B cell (primary cell): ENCODE measurements at regions not wholly inside any gene's neighbourhood (a gene's known extent, or its start where the extent isn't known, plus 50 kb on each side); places are given as distances from the start of the nearest gene placed in this dataset.
A peak's percentile ranks its signal among the peaks of the same experiment; 100 is the strongest.

ENCODE experiments used
- ATAC-seq: fragments of 200-7000 bp; cut with Tn5 transposase; one replicate; pipeline ENCODE4 v1.10.0; 2021; ENCODE audit warnings: low read depth, mild to moderate bottlenecking, moderate number of reproducible peaks, moderate library complexity
- CTCF ChIA-PET: fragments of 350-600 bp; sonication (Branson Sonifier 250); formaldehyde crosslinking; loops from one replicate; lab custom pipeline; 2021; ENCODE audit warnings: antibody characterized with exemption, inconsistent platforms; lab: Charles Lee
- POLR2A ChIA-PET: fragments of 350-600 bp; sonication (Branson Sonifier 250); formaldehyde crosslinking; loops from one replicate; lab custom pipeline; 2021; ENCODE audit warnings: antibody characterized with exemption; lab: Charles Lee
- DNase-seq: peaks from one replicate; pipeline ENCODE4 v3.0.0; 2013
- H2AFZ ChIP-seq: 2 replicates; pipeline ENCODE4 v1.6.1; 2012; ENCODE audit warnings: mild to moderate bottlenecking, low read depth, low read length; ENCODE audit not compliant: insufficient read depth, poor library complexity, severe bottlenecking
- H3K27ac ChIP-seq, 2 donors: 1 replicate in 1 of 2; 2 replicates in 1 of 2; pipeline ENCODE4 v1.5.1; 2012 to 2013; ENCODE audit warnings: low read length in 2 of 2, mild to moderate bottlenecking in 2 of 2, moderate library complexity in 1 of 2
- H3K27me3 ChIP-seq, 4 experiments: fragments of 200-600 bp in 1 of 4; sonication (generic) in 1 of 4; replicated peaks in 1 of 4; 1 replicate in 2 of 4; 2 replicates in 2 of 4; pipeline versions ENCODE4 v1.6.1 to v1.7.0; 2013 to 2016; ENCODE audit warnings: low read length in 3 of 4, mild to moderate bottlenecking in 2 of 4, mixed read lengths in 1 of 4, moderate library complexity in 1 of 4; ENCODE audit not compliant: insufficient read depth in 4 of 4, control insufficient read depth in 3 of 4; ENCODE audit errors: control extremely low read depth in 1 of 4
- H3K36me3 ChIP-seq, 2 experiments: replicated peaks in 1 of 2; 1 replicate in 1 of 2; 2 replicates in 1 of 2; pipeline versions ENCODE4 v1.6.1 to v1.7.1; 2013; ENCODE audit warnings: low read length in 1 of 2; ENCODE audit not compliant: insufficient read depth in 2 of 2, control insufficient read depth in 1 of 2; ENCODE audit errors: control extremely low read depth in 1 of 2, extremely low read depth in 1 of 2
- H3K4me1 ChIP-seq, 2 donors: fragments of 200-600 bp in 1 of 2; sonication (generic) in 1 of 2; 1 replicate in 1 of 2; 2 replicates in 1 of 2; pipeline versions ENCODE4 v1.5.1 to v1.6.1; 2013 to 2017; ENCODE audit warnings: low read length in 2 of 2; ENCODE audit not compliant: control insufficient read depth in 2 of 2, insufficient read depth in 2 of 2
- H3K4me2 ChIP-seq: replicated peaks from 2 replicates; pipeline ENCODE3; 2012; ENCODE audit warnings: mild to moderate bottlenecking, low read depth, low read length; ENCODE audit not compliant: poor library complexity, severe bottlenecking
- H3K4me3 ChIP-seq, 5 experiments: fragments of 200-600 bp in 1 of 5; sonication (generic) in 1 of 5; 1 replicate in 3 of 5; 2 replicates in 2 of 5; pipeline versions ENCODE4 v1.5.1 to v1.7.0; 2011 to 2016; ENCODE audit warnings: low read length in 4 of 5, mild to moderate bottlenecking in 4 of 5, low read depth in 2 of 5, control low read depth in 1 of 5, moderate library complexity in 1 of 5; ENCODE audit not compliant: insufficient read depth in 1 of 5; ENCODE audit errors: control extremely low read depth in 1 of 5, extremely low read depth in 1 of 5
- H3K79me2 ChIP-seq: fragments of 200-600 bp; sonication (generic); one replicate; pipeline ENCODE4 v1.6.0; 2016; ENCODE audit warnings: low read length; ENCODE audit not compliant: control insufficient read depth, insufficient read depth
- H3K9ac ChIP-seq: fragments of 200-600 bp; sonication (generic); 2 replicates; pipeline ENCODE4 v1.6.1; 2017; ENCODE audit warnings: mild to moderate bottlenecking, low read length, moderate library complexity
- H3K9me3 ChIP-seq, 3 donors: one replicate each; pipeline versions ENCODE4 v1.6.1 to v1.7.1; 2013; ENCODE audit warnings: low read length in 2 of 3; ENCODE audit not compliant: control insufficient read depth in 2 of 3, insufficient read depth in 1 of 3; ENCODE audit errors: control extremely low read depth in 1 of 3
- H4K20me1 ChIP-seq: 2 replicates; pipeline ENCODE4 v1.6.0; 2012; ENCODE audit warnings: mild to moderate bottlenecking, low read length; ENCODE audit not compliant: insufficient read depth, control insufficient read depth, poor library complexity, severe bottlenecking
- H3K27ac Mint-ChIP-seq: one replicate; pipeline ENCODE4 v1.8.0; 2021; ENCODE audit warnings: mixed read lengths
- H3K27me3 Mint-ChIP-seq: one replicate; pipeline ENCODE4 v1.8.0; 2021; ENCODE audit warnings: mixed read lengths
- H3K4me1 Mint-ChIP-seq: one replicate; pipeline ENCODE4 v1.8.0; 2021; ENCODE audit warnings: mixed read lengths
- H3K4me3 Mint-ChIP-seq: one replicate; pipeline ENCODE4 v1.8.0; 2021; ENCODE audit warnings: mixed read lengths
- H3K9me3 Mint-ChIP-seq: one replicate; pipeline ENCODE4 v1.8.0; 2022; ENCODE audit warnings: mixed read lengths; ENCODE audit not compliant: insufficient read depth
- EZH2 ChIP-seq: IDR thresholded peaks from 2 replicates; pipeline ENCODE4 v1.6.1; 2012; ENCODE audit warnings: borderline replicate concordance, low read depth, mild to moderate bottlenecking, moderate library complexity, low read length; ENCODE audit not compliant: insufficient read depth, poor library complexity, severe bottlenecking
- WGBS: methylation state at CpG from one replicate; pipeline ENCODE4 v1.1.5; 2013; ENCODE audit warnings: missing lambda C conversion rate; ENCODE audit not compliant: insufficient coverage; 5-methylcytosine and 5-hydroxymethylcytosine counted together
- intact Hi-C: fragments of 100-400 bp; cut with micrococcal nuclease; formaldehyde crosslinking; loops from one replicate; pipeline ENCODE4 v1.10.0; 2022
- TF ChIP-seq, protein P1 (sequence below): fragments of 200-600 bp; IDR thresholded peaks from one replicate; pipeline ENCODE4 v1.8.0; 2022; ENCODE audit warnings: antibody characterized with exemption, mild to moderate bottlenecking

- Histone ChIP-seq H3K36me3 (peaks cover 0 to 2% of the 10 kb centered on the region in 2 experiments), H3K4me2 (peak overlapping the region; percentile 74), H3K27me3 (peaks cover 0 to 4% (median 2%) of the 10 kb centered on the region in 4 experiments), H2AFZ (peak overlapping the region; percentile 70), H4K20me1 (no peaks in the 10 kb centered on the region), H3K9me3 (peaks cover 0 to 24% (median 3%) of the 10 kb centered on the region in 3 donors), H3K4me1 (peaks cover 48 to 75% of the 10 kb centered on the region in 2 donors), H3K79me2 (peaks cover 18% of the 10 kb centered on the region), H3K27ac (peak overlapping the region; percentile 68 to 72), H3K4me3 (peak overlapping the region in 4 of 5 experiments; percentile 7 to 27 (median 17)), H3K9ac (peak overlapping the region; percentile 48)
- Mint-ChIP-seq H3K4me1 (peaks cover 53% of the 10 kb centered on the region), H3K27me3 (no peaks in the 10 kb centered on the region), H3K27ac (peak overlapping the region; percentile 71), H3K9me3 (no peaks in the 10 kb centered on the region), H3K4me3 (peak overlapping the region; percentile 65)
- WGBS = 36% methylated on average over 28 of the region's 28 CpGs
- CTCF ChIA-PET = interaction anchor here (0.7 to 1.2 kb wide), 8 partner anchors 9 to 250 kb away, joined by 3 to 7 read pairs (median 4); no protein-coding TSS in a partner anchor
- ATAC-seq = peak; percentile 78
- peak; percentile 81 for DNase-seq
- TF ChIP-seq, protein P1, sequence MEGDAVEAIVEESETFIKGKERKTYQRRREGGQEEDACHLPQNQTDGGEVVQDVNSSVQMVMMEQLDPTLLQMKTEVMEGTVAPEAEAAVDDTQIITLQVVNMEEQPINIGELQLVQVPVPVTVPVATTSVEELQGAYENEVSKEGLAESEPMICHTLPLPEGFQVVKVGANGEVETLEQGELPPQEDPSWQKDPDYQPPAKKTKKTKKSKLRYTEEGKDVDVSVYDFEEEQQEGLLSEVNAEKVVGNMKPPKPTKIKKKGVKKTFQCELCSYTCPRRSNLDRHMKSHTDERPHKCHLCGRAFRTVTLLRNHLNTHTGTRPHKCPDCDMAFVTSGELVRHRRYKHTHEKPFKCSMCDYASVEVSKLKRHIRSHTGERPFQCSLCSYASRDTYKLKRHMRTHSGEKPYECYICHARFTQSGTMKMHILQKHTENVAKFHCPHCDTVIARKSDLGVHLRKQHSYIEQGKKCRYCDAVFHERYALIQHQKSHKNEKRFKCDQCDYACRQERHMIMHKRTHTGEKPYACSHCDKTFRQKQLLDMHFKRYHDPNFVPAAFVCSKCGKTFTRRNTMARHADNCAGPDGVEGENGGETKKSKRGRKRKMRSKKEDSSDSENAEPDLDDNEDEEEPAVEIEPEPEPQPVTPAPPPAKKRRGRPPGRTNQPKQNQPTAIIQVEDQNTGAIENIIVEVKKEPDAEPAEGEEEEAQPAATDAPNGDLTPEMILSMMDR = peak; percentile 20
- no peak for TF ChIP-seq EZH2
- intact Hi-C loops = loop anchor here (1.0 kb wide), 1 partner anchor 9 kb away; no protein-coding TSS in a partner anchor
- POLR2A ChIA-PET = interaction anchor here (0.7 to 1.0 kb wide), 3 partner anchors 9 to 62 kb away, joined by 3 to 4 read pairs (median 3); no protein-coding TSS in a partner anchor
Measured at GRCh38 chr12:132439333-132439904, 50.5 kb upstream of the FBRSL1 start.

DNA sequence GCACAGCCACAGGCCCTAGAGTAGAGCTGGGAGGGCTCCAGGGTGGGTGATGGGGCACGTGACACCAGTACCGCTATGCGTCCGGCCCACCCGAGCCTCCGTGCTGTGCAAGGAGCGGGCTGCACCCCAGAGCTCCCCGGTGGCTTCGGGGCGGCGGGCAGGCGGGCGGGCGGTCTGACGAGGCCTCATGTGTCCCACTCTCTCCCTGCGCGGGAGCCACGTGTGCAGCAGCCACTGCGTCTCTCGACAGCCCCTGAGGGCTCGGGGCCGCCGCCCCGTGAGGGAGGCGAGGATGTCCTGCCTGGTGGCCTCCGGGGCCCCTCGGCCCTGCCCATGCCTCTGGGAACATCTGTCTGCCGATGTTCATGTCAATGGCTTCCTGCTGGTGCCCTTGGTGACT, 51.2 kb upstream of the FBRSL1 start:
- intact Hi-C loops = loop anchor here (1.0 kb wide), 1 partner anchor 8 kb away; no protein-coding TSS in a partner anchor
- no peak overlapping the region for H2AFZ ChIP-seq
- peaks cover 0 to 2% of the 10 kb centered on the region in 2 experiments for H3K36me3 ChIP-seq
- H3K9me3 ChIP-seq = peaks cover 0 to 24% (median 3%) of the 10 kb centered on the region in 3 donors
- WGBS = 97% methylated on average over 26 of the region's 28 CpGs
- Mint-ChIP-seq H3K4me1 (peaks cover 56% of the 10 kb centered on the region), H3K27me3 (no peaks in the 10 kb centered on the region), H3K27ac (no peak overlapping the region), H3K9me3 (no peaks in the 10 kb centered on the region), H3K4me3 (peak overlapping the region; percentile 26)
- no peaks in the 10 kb centered on the region for H4K20me1 ChIP-seq
- peak overlapping the region; percentile 74 for H3K4me2 ChIP-seq
- ChIA-PET CTCF (no interaction called here), POLR2A (no interaction called here)
- H3K79me2 ChIP-seq = peaks cover 18% of the 10 kb centered on the region
- H3K9ac ChIP-seq = no peak overlapping the region
- TF ChIP-seq, protein P1 = no peak
- no peak for TF ChIP-seq EZH2
- no peak for DNase-seq
- H3K4me3 ChIP-seq = no peak overlapping the region
- peaks cover 0 to 4% (median 2%) of the 10 kb centered on the region in 4 experiments for H3K27me3 ChIP-seq
- peak overlapping the region; percentile 68 to 72 for H3K27ac ChIP-seq
- ATAC-seq = no peak
- peaks cover 48 to 75% of the 10 kb centered on the region in 2 donors for H3K4me1 ChIP-seq
